ENCODE measurements at regions not wholly inside any gene's neighbourhood (a gene's known extent, or its start where the extent isn't known, plus 50 kb on each side); places are given as distances from the start of the nearest gene placed in this dataset.

DNA sequence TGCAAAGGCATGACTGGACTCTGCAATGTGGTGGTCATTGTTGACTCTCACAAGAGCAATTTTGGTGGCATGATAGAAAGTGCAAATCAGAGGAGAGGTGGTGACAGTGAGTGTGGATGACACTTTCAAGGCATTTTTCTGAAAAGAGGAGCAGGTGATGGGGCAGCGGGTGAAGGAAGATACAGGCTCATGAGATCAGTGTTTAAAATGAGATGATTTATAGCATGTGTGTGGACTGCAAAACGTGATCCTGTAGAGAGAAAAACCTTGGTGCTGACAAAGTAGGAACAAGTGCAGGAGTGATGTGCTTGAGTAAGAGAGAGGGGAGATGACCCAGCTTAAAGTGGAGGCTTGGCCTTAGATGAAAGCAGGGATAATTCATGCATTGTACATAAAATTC, 171.2 kb upstream of the PPP2R2B start:
- TF ChIP-seq EZH2 (IDR thresholded peaks at IDR 0.05) (no peak), POLR2AphosphoS5 (IDR thresholded peaks at IDR 0.05; ENCODE audit: borderline replicate concordance, low read depth, low read length) (no peak), FOXP2 (optimal IDR thresholded peaks at IDR 0.05; ENCODE audit: control extremely low read depth, extremely low read length, insufficient read depth) (no peak)
